CD4-positive, alpha-beta T cell treated with Interferon gamma for 1 hour (primary cell): ENCODE measurements at regions not wholly inside any gene's neighbourhood (a gene's known extent, or its start where the extent isn't known, plus 50 kb on each side); places are given as distances from the start of the nearest gene placed in this dataset.
"Not testable (repeated sequence)": the region's sequence is repeated elsewhere in the genome, so short reads cannot be mapped to it uniquely, and the experiment has no call there.

ENCODE experiments used
- DNase-seq: peaks from one replicate; pipeline ENCODE4 v3.0.0-alpha.2; 2020

DNA sequence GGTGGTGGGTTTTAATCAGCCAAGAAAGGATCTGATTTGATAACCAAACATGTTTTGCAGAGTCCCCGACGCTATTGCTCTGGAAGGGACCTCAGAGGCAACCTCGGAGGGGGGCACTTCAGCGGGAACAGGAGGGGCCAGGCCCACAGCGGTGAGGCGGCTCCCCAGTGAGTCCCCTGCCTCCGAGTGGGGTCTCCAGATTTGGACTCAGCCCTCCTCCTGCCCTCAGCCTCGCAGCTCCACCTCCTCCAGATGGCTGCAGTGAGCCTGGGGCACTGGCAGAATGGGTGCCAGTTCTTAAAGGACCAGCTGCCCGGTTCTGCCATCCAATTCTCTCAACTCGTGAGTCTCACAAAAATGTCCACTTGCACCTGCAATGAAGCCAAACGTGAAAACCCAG is 61.0 kb upstream of the NANOS1 start:
- DNase-seq, result no peak

DNA sequence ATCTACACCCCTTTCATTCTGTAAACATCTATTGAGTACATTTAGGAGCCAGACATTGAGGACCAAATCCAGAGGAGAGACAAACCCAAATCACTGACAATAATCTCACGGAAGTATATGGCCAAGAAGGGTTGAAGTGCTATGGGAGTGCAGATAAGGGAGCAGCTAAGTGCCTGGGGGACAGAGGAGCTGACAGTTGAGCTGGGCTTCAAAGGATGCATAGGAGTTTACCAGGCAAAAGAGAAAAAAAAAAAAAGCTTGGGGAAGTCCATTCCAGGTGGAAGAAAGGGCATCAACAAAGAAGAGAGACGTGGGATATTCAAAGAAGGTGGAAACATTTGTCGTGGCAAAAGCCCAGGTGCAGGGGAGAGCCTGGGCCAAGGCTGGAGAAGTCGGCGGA is 60.5 kb upstream of the NANOS1 start:
- no peak for DNase-seq

DNA sequence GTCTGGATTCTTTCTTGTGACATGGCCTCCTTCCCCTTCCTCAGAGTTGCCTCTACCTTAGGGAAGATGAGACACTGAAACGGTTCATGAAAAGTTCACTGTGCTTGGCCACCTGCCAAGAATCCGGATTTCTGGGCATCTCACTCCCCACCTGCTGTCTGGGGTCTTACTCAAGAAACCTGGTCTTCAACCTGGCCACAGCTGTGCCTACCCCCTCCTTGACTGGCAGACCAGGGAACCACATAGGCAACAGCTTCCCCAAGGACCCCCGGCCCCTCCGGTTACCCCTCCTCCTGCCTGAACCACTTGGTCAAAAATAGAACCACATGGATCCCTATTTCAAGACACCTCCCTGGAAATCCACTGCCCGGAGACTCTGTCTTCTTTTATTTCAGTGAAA is 58.7 kb upstream of the NANOS1 start:
- DNase-seq, result no peak

DNA sequence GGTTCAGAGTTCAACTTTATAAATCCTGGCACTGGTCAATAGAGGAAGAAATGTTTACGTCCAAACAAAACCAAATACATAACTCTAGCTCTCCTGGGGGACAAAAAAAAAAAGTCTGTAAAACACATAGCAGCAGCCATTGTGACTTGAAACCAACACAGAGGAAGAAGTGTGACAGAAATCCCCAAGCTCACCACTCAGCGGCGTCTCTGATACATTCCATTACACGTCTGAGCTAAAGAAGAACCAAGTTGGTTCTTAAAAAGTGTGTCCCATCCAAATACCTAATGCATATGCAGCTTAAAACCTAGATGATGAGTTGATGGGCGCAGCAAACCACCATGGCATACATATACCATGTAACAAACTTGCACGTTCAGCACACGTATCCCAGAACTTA is 58.3 kb upstream of the NANOS1 start:
- DNase-seq, result no peak

DNA sequence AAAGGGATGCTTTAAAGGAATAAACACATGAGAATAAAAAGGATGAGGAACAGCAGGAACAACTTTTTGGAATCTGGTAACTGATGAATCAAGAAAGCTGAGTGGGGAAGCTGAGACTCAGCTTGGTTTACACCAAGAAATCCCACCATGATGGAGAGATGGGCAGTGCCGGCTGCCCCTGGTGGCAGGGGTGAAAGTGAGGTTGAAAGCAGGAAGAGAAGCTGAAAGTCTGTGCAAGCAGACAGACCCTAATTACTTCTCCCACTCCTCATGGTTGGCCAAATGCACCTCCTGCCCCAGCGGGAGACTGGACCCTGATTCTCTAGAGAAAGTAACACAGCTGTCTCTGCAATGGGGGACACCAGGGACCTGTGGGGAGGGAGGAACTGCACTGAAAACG is 57.6 kb upstream of the NANOS1 start:
- DNase-seq, result no peak

DNA sequence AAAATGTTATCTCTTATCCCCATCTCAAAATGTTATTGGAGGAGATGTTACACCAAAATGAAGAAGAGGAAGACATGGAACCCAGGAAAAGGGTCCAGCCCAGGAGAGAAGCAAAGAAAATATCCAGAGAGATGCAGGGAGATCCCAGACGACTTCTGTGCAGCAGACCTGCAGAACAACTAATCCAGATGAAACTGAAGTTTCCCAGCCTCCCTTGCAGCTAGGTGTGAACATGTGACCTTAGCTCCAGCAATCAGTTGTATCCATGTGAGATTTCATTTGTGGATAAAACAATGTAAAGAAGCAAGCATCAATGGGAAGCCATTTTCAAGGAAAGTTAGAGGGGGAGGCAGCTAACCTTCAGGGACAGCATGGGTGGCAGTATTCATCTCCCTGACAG is 55.8 kb upstream of the NANOS1 start:
- no peak for DNase-seq

DNA sequence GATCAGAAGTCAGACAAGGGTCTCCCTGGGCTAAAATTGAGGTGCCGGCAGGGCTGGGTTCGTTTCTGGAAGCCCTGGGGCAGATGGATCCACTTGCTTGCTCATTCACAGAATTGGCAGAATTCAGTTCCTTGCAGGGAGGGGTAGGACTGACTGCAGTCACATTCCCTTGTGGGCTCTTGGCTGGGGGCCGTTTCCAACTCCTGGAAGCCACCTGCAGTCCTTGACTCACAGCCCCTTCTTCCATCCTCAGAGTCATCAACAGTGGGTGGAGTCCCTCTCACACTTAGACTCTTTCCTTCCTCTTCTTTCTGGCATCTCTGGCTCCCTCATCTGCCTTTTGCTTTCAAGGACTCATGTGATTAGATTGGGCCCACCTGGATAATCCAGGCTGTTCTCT is 54.6 kb upstream of the NANOS1 start:
- DNase-seq, result no peak

DNA sequence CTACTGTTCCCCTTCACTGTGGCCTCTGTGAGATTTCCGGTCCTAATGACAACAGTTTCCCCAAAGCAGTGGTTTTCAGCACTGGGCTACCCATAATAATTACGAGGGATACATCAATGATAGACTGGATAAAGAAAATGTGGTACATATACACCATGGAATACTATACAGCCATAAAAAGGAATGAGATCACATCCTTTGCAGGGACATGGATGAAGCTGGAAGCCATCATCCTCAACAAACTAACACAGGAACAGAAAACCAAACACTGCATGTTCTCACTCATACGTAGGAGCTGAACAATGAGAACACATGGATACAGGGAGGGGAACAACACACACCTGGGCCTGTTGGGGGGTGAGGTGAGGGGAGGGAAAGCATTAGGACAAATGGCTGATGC is 53.3 kb upstream of the NANOS1 start:
- not testable (repeated sequence) for DNase-seq

DNA sequence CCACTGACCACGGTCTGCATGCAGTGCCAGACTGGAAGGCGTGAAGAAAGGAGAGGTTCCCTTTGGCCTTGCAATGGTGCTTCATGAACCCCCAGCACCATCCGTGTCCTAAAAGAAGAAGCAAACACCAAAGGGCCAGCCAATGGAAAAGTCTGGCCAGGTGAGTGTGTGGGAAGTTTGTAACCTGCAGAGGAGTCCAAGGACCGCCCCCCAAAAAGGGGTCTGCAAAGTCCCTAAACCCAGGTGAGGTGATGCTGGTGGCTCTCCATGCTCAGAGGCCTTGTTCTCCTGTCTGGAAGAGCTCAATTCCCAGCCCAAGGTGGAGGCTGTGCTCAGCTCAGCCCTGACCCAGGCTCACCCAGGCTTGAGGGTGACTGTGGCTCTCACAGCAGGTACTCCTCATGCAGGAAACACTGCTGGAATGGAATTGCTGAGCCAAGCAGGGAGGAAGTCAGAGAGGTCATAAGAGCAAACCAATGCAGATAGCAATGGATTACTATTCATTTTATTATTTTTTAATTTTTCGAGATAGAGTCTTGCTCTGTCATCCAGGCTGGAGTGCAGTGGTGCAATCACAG is 52.4 kb upstream of the NANOS1 start:
- no peak for DNase-seq

DNA sequence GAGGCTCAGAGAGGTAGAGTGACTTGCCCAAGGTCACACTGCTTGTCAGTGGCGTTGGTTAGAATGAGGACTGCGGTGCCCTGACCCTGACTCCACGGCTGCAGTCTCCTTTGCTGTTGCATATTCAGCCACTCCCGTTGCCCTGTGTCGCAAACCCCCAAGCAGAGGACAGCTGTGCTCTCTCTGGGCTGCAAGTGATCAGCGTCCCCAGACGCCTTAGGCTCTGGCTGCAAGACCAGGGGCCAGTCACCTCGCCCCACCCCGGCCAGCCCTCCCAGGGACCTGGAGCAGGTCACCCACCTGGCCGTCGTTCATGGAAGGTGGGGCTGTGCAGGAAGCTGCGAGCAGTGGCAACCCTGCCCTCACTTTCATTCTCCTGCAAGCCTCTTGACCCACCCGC is 51.7 kb upstream of the NANOS1 start:
- no peak for DNase-seq

DNA sequence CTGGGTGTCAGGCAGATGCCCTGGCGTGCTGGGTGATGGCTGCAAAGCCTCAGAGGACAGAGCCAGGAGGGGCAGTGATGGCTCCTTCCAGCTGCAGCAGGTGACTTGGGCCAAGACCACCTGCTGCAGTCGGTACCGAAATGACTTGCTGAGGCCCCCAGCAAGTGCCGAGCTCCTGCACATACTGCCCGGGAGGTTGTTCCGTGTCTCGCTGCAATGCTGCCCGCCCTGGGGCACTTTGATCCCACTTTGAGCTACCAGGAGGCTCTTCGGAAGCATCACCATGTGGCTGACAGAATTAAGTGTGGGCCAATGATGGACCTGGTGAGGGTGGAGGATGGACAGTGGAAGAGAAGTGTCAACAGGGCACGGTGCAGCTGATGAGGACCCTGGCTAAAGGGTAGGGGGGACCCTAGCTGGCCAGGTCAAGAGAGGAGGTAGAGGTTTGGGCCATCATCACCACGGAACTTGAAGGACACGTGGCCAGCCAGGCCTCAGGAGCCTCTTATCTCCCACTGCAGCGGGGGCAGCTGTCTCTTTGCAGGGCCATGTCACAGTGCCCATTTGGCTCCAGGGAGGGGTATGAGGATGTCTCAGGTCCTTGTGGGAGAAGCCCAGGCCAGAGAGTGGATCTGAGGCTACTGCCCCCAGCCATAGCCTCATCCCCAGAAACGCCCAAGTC is 51.1 kb upstream of the NANOS1 start:
- no peak for DNase-seq

DNA sequence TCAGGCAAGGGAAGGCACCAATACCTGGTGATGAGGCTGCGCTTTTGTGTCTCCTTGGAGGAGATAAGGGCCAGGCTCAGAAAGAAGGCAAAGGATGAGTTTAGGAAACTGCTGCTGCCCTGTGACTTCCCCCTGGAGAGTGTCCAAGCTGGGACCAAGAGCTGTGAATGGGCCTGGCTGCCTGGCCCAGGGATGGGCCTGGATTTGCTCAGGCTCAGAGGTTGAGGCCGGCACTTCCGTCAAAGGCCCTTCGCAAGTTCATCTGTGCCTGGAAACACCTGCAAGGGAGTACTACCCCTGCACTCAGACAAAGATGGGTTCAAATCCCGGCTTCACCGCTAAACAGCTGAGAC is 50.5 kb upstream of the NANOS1 start:
- no peak for DNase-seq

DNA sequence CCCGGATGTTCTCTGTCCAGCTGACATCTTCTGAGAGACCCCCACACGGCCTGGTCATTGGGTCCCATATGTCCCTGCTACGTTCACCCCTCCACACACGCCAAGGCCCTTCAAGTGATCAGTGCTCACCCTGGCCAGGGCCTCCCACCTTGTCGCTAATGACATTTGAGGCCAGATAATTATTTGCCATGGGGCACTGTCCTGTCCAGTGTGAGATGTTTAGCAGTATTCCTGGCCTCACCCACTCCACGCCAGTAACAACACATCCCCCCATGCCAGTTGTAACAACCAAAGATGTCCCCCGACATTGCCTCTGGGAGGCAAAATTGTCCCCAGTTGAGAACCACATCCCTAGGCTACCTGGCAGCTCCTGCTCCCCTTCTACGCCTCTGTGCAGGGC is 49.9 kb upstream of the NANOS1 start:
- no peak for DNase-seq
